HG03469 (cell line): ENCODE measurements at regions not wholly inside any gene's neighbourhood (a gene's known extent, or its start where the extent isn't known, plus 50 kb on each side); places are given as distances from the start of the nearest gene placed in this dataset.

Experiments
- ATAC-seq: cut with Tn5 transposase; IDR thresholded peaks from one replicate; pipeline ENCODE4 v1.9.1; 2021; ENCODE audit warnings: mild to moderate bottlenecking, moderate library complexity, moderate number of reproducible peaks; ENCODE audit not compliant: unreplicated experiment

DNA sequence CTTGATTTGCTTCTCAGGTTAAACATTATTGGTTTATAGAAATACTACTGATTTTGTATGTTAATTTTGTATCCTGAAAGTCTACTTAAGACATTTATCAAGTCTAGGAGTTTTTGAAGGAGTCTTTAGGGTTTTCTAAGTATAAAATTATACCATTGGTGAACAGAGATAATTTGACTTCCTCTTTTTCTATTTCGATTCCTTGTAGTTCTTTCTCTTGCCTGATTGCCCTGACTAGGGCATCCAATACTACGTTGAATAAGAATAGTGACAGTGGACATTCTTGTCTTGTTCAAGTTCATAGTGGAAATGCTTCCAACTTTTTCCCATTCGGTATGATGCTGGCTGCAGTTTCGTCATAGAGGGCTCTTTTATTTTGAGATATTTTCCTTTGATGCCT, 807.5 kb upstream of the SLC10A2 start:
- no peak for ATAC-seq

GRCh38 chr13:103866048-103866447, 799.8 kb upstream of the SLC10A2 start:
- ATAC-seq, result no peak

DNA sequence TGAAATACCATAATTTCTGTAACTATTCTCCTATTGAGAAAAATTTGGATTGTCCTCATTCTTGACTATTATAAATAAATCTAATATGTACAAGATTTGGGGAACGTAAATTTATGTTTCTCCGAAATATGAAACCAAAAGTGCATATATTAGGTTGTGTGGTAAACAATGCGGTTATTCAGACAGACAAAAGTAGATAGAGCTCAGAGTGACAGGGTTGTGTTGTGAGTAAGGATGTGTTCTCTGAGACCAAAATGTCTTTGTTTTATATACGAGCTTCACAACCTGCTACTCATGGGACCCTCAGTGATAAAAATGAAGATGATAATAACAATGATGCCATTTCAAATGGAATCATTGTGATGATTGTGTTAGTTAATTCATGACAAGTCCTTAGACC, 796.3 kb upstream of the SLC10A2 start:
- no peak for ATAC-seq

DNA sequence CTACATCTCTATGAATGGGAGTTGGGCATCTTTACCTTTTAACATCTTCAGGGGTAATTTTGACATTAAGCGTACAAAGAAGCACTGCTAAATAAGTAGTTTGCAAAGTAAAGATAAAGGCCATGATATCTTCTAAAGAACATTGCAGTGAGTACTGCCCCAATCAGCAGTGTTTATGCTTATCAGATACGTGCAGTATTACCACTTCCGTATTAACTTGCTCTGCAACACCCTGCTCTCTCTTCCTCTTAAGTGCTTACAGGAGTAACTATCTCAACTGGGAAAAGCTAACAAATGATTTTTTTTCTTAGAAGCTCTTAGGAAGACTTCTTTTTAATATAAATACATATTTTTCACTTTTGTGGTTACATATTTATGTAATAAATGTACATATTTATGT, 793.7 kb upstream of the SLC10A2 start:
- ATAC-seq, result no peak

DNA sequence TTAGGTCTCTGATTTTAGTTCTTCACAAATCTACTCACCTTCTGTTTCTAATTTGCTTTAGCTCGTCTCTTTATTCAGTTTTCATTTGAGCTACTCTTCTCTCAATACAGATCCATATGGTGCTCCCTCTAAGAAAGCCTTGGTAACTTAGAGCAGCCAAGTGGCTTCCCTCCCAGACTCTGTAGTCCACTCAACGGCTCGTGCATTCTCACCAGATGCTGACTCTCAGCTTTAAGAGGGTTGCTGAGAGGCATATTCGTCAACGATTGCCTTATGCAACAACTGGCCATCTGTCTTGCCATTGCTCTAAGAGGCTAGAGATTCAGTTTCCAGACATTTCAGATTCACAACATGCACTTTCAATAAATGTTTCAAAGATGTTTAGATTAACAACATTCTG, 785.8 kb upstream of the SLC10A2 start:
- ATAC-seq, result no peak

DNA sequence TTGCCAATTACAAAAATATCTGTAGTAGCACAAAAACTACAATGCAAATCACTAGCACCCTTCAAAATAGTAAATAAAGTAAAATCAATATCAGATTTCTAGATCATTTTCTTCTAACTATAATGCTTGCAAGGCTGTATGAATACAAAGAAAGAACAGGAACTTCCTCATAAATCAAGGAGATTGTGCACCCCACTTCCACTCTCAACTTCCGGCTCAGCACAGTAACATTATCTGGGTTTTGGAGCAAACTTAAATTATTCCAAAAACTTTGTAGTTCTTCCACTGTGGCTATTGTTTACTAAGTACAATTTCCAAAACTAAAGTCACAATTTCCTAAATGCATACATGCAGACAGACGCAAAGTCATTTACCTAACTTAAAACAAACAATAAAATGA, 778.3 kb upstream of the SLC10A2 start:
- ATAC-seq, result no peak

- no peak for ATAC-seq
Observed at GRCh38 chr13:103839460-103839859, 773.2 kb upstream of the SLC10A2 start.

- ATAC-seq, result no peak
Observed at GRCh38 chr13:103835052-103835451, 768.8 kb upstream of the SLC10A2 start.

GRCh38 chr13:103833294-103833852, 767.2 kb upstream of the SLC10A2 start:
- ATAC-seq, result no peak

DNA sequence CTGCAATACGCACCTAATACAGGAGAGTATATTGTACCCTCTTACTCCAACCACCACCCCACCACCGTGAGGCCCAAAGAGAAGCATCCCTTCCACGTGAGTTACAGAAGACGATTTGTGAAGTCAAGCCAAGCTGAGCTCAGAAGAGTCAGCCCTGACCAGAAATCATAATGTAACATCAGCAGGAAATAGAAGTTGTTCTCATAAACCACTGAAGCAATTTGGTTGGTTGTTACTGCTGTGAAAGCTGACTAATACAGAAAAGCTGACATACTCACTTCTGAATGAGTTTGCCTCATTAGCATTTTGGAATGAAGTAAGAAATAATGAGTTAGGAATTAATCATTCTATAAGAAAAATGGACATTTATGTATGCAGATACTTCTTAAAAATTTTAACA, 749.4 kb upstream of the SLC10A2 start:
- ATAC-seq, result no peak

- ATAC-seq, result no peak
Observed at GRCh38 chr13:103812971-103813370, 746.8 kb upstream of the SLC10A2 start.

DNA sequence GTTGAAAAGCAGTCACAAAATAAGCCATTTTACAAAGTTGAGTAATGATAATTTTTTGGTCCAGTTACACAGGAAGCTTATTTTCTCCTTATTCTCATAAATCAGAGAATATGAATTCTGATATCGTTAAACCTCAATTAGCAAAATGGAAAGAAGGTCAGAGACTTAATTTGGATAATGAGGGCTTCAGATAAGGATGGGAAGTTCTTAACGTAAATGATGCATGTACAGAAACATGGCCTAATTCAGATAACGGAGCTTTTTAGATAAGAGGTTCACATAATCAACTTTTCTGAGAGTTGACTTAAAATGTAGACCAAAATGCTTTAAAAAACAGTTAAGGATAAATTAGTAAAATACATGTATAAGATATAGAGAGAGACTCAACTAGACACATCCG, 746.3 kb upstream of the SLC10A2 start:
- ATAC-seq, result no peak

DNA sequence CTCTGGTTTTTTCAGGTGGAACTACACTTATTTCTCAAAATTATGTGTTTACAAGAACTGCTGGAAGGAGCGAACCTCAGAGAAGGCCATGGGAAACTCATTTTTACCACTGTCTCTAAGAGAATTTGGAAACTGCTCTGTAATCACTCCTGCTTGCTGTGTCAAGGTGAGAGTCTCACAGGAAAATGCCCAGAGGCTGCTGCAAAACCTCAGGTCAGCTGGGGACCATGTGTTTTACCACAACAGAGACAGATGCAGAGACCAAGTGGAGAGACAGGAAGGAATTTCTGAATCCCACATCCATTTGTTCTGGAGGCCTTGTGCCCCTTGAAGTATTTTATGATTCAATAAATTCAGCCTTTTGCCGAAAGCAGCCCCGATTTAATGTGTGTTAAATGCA, 743.8 kb upstream of the SLC10A2 start:
- ATAC-seq, result no peak

DNA sequence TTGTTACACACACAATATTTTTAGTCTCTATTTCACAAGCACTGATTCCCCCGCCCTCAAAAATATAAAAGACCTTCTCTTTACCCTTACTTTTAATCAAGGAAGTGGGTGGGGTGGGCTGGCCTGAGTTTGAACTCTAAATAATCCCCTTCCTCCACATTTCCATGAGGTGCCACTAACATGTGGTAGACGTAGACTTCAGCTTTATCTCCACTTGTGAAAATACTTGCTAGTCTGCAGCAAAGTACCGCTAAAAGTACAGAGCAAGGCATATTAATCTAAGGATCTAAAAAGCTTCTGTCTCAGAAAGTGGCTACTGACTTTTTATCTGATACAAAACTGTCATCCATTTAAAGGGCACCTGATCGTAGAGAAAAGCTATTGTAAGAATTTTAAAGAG, 739.6 kb upstream of the SLC10A2 start:
- ATAC-seq, result no peak

GRCh38 chr13:103803349-103803748, 737.1 kb upstream of the SLC10A2 start:
- ATAC-seq, result no peak

GRCh38 chr13:103799028-103799427, 732.8 kb upstream of the SLC10A2 start:
- ATAC-seq, result no peak

- ATAC-seq, result no peak
Observed at GRCh38 chr13:103795892-103796478, 729.8 kb upstream of the SLC10A2 start.

- ATAC-seq, result no peak
Observed at GRCh38 chr13:103794526-103794925, 728.3 kb upstream of the SLC10A2 start.

GRCh38 chr13:103788061-103788652, 721.9 kb upstream of the SLC10A2 start:
- ATAC-seq, result no peak

- no peak for ATAC-seq
Observed at GRCh38 chr13:103772576-103772975, 706.4 kb upstream of the SLC10A2 start.

DNA sequence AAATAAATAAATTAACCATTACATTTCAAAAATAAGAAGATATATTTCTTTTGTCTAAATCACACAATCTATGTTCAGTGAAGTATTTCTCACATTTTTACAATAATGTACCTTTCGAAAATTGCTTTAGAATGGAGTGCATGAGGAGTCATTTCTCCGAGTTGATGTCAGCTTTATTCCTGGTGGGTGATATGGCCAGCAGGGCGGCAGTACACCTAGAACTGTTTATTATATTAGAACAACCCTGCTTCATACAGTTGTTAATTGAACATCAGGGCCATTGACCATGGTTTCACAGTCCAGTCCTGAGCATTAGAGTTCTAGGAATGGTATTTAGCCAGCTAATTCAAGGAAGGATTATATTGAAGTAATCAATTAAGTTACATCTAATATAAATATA, 696.3 kb upstream of the SLC10A2 start:
- no peak for ATAC-seq

- no peak for ATAC-seq
Observed at GRCh38 chr13:103759361-103759760, 693.1 kb upstream of the SLC10A2 start.

- ATAC-seq, result no peak
Observed at GRCh38 chr13:103758222-103758621, 692.0 kb upstream of the SLC10A2 start.
